KOPT-K1 (cell line): ENCODE measurements at regions not wholly inside any gene's neighbourhood (a gene's known extent, or its start where the extent isn't known, plus 50 kb on each side); places are given as distances from the start of the nearest gene placed in this dataset.
"Not testable (repeated sequence)": the region's sequence is repeated elsewhere in the genome, so short reads cannot be mapped to it uniquely, and the experiment has no call there.

Experiments
- H3K27ac ChIP-seq: fragments of 200-600 bp; sonication (generic); 2 replicates; pipeline ENCODE4 v1.5.1; 2016; ENCODE audit warnings: antibody characterized with exemption, mild to moderate bottlenecking, low read depth, low read length; ENCODE audit not compliant: poor library complexity, severe bottlenecking
- H3K36me3 ChIP-seq: fragments of 200-600 bp; sonication (generic); 2 replicates; pipeline ENCODE4 v1.5.1; 2017; ENCODE audit warnings: antibody characterized with exemption, mild to moderate bottlenecking, low read length, moderate library complexity; ENCODE audit not compliant: insufficient read depth
- H3K9me3 ChIP-seq: fragments of 200-600 bp; sonication (generic); 2 replicates; pipeline ENCODE4 v1.5.1; 2017; ENCODE audit warnings: antibody characterized with exemption, low read length, mild to moderate bottlenecking; ENCODE audit not compliant: insufficient read depth, poor library complexity, severe bottlenecking

DNA sequence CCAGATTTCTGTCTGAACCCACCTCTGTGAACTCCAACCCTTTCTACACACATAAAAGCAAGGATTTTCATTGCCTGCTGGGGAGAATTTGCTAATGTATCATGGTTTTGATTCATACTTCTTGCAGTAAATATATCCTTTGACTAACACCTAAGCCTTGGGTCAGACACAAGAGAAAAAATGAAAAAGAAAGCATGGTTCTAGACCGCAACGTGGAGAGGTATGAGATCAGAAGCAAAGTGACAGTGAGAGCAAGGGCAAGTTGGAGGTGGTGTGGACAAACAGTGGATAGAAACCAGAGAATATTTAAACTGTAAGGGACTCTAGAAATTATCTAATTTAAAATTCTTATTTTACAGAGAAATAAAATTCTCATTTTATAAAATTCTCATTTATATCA, 212.9 kb upstream of the SEMA6A start:
- Histone ChIP-seq H3K27ac (no peak overlapping the region), H3K9me3 (no peaks in the 10 kb centered on the region), H3K36me3 (no peaks in the 10 kb centered on the region)

DNA sequence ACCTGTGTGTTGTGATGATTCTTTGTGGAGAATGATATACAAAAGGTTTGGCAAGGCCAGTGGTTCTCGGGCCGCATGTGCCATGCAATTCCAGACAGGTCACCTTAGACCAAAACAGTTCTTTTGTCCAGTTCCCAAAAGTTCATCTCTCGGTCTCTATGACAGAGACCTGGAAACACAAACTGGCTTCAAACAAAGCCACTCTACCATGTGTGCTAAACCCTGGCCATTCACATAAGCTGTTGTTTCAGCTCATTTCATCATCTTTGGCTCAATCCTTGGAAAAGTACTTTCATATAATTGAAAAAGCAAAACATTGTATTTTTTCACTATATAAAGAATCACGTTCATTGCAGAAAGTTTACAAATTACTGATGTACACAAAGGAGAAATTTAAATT, 210.5 kb upstream of the SEMA6A start:
- Histone ChIP-seq H3K27ac (no peak overlapping the region), H3K9me3 (no peaks in the 10 kb centered on the region), H3K36me3 (no peaks in the 10 kb centered on the region)

DNA sequence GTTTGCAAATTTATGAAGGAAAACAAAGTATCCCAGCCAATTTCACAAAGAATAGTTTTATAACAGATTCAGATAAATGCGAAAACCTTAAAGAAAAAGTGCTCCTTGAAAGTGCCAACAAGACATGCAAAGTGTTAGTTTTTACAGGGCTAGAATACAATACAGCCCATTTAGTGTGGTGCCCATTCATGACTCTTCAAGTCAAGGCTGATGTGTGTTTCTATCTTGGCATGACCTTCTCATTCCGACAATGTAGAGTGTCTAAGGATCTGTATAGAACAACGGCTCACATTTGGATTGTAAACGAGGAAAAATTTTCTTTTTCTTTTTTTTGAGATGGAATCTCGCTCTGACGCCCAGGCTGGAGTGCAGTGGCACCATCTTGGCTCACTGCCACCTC, 205.2 kb upstream of the SEMA6A start:
- Histone ChIP-seq H3K27ac (no peak overlapping the region), H3K36me3 (no peaks in the 10 kb centered on the region), H3K9me3 (no peaks in the 10 kb centered on the region)

- Histone ChIP-seq H3K36me3 (no peaks in the 10 kb centered on the region), H3K9me3 (no peaks in the 10 kb centered on the region), H3K27ac (no peak overlapping the region)
These were observed 204.1 kb upstream of the SEMA6A start for GRCh38 chr5:116778651-116779280.

GRCh38 chr5:116778032-116778431, 203.4 kb upstream of the SEMA6A start:
- no peaks in the 10 kb centered on the region for H3K9me3 ChIP-seq

DNA sequence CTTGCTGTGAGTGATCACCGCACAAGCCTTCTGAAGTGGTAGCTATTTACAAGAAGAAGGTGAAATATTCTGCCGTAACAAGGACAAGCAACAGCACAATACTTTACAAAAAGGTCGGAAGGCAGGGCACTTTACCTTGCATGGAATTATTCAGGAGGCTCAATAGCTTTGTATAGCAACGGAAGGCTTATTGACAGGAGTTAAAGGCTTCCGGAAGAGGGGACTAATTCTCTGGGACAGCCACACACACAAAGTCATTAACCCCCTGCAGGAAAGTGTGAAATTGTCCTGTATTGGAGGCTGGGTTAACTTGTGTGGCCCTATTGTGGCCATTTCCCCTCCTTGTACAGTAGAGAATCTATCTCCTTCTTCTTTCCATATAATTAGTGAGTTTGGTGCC, 199.3 kb upstream of the SEMA6A start:
- H3K9me3 ChIP-seq: no peaks in the 10 kb centered on the region
- H3K36me3 ChIP-seq: no peaks in the 10 kb centered on the region
- no peak overlapping the region for H3K27ac ChIP-seq

More at GRCh38 chr5:116778032-116778431, 203.4 kb upstream of the SEMA6A start:
- Histone ChIP-seq H3K27ac (no peak overlapping the region), H3K36me3 (no peaks in the 10 kb centered on the region)

- H3K27ac ChIP-seq: no peak overlapping the region
- no peaks in the 10 kb centered on the region for H3K9me3 ChIP-seq
- H3K36me3 ChIP-seq: no peaks in the 10 kb centered on the region
These were observed 198.2 kb upstream of the SEMA6A start for GRCh38 chr5:116772806-116773205.

GRCh38 chr5:116772152-116772501, 197.5 kb upstream of the SEMA6A start:
- no peaks in the 10 kb centered on the region for H3K36me3 ChIP-seq
- no peak overlapping the region for H3K27ac ChIP-seq
- no peaks in the 10 kb centered on the region for H3K9me3 ChIP-seq

DNA sequence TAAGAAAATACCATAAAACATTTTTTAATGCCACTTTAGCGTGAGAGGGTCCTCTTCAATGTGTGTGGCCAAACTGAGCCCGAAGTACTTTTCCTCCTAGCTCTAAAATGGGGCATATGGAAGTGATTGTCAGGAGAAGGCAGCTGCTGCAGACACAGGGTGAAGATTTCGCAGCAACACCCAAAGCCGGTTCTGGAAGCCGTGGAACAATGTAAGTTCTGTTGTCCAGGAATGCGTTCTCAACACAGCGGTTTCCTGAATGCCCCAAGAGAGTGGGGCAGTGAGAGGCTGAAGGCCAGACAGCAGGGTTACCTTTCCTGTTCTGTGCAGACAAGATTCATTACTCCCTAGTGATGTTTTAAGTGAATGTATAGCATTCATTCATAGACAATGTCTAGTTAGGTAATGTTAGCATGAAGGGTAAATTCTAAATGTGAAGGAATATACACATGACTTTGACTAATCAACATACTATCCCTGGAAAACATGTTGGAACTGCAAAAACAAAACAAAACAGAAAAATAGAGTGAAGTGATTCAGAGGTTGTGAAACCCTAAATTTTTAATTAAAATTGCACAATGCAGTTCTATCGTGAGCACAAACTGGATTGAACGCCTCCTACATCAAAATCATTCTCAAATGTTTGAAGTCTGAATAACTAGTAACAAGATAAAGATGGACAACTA, 197.0 kb upstream of the SEMA6A start:
- H3K36me3 ChIP-seq: no peaks in the 10 kb centered on the region
- H3K9me3 ChIP-seq: no peaks in the 10 kb centered on the region
- no peak overlapping the region for H3K27ac ChIP-seq

DNA sequence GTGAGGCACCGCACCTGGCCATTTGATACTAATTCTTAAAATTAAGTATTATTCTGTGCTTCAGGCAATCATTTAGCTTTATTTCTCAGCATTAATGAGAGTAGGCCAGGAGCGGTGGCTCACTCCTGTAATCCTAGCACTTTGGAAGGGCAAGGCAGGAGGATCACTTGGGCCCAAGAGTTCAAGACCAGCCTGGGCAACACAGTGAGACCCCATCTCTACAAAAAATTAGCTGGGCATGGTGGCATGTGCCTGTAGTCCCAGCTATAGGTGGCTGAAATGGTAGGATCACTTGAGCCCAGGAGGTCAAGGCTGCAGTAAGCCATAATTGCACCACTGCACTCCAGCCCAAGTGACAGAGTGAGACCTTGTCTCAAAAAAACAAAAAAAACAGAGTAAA, 195.3 kb upstream of the SEMA6A start:
- H3K9me3 ChIP-seq, H3K36me3 ChIP-seq, H3K27ac ChIP-seq: not testable (repeated sequence)

DNA sequence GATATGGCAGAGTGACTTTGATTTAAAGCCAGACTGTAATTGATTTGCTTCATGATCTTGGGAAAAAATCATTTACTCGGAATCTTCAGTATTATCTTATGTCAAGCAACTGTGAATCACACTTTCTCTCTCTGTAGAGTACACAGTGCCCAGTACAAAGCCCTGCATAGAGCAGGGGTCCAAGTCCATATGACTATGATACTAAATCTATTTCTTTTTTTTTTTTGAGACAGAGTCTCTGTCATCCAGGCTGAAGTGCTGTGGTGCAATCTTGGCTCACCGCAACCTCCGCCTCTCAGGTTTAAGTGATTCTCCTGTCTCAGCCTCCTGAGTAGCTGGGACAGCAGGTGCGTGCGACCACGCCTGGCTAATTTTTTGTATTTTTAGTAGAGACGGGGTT, 194.8 kb upstream of the SEMA6A start:
- Histone ChIP-seq H3K27ac (no peak overlapping the region), H3K9me3 (no peaks in the 10 kb centered on the region), H3K36me3 (no peaks in the 10 kb centered on the region)

- H3K27ac ChIP-seq: no peak overlapping the region
- H3K36me3 ChIP-seq: no peaks in the 10 kb centered on the region
- no peaks in the 10 kb centered on the region for H3K9me3 ChIP-seq
These were observed 191.9 kb upstream of the SEMA6A start for GRCh38 chr5:116766470-116766947.

GRCh38 chr5:116765441-116765840, 190.8 kb upstream of the SEMA6A start:
- H3K27ac ChIP-seq: no peak overlapping the region

GRCh38 chr5:116764941-116765340, 190.3 kb upstream of the SEMA6A start:
- no peaks in the 10 kb centered on the region for H3K9me3 ChIP-seq
- no peak overlapping the region for H3K27ac ChIP-seq
- no peaks in the 10 kb centered on the region for H3K36me3 ChIP-seq

More at GRCh38 chr5:116765441-116765840, 190.8 kb upstream of the SEMA6A start:
- Histone ChIP-seq H3K36me3 (no peaks in the 10 kb centered on the region), H3K9me3 (no peaks in the 10 kb centered on the region)

DNA sequence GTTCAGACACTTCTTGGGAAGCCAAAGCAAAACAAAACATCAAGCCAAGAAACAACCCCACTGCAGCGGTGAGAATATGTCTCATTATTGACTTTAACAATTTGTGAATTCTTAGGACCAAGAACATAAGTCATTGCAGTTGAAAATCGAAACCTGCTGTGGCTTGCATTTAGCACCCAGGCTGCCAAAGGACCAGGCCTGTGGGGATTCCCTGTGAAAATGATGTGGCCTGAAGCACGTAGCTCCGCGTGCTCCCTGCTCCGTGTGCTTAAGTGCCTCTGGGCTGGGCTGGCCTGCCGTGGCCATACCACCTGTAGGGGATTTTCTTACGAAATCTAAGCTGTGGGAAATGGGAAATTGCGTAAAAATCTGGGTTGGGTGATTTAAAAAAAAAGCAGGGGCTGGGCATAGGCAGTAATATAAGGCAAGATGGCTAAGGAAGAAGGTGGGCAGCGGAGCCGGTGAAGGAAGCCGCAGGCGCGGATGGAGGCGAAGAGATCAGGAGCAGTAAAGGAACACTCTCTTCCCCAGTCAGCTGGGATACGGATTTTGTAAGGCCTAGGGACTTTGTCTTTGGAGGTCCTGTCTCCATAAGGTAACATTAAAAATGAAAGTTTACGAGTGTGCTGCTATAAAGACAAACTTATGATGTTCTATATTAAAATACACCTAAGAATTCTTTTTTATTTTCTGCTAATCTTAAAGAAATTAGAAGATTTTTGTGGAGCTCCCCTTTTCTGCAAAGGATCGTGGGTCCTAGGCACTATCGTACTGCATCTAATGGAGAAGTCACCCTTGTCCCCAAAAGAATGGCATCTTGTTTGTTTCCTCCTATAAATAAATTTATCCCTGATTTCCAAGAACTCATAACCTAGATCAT, 189.6 kb upstream of the SEMA6A start:
- no peaks in the 10 kb centered on the region for H3K36me3 ChIP-seq
- H3K27ac ChIP-seq: no peak overlapping the region
- H3K9me3 ChIP-seq: no peaks in the 10 kb centered on the region
